B cell (primary cell): ENCODE measurements at regions not wholly inside any gene's neighbourhood (a gene's known extent, or its start where the extent isn't known, plus 50 kb on each side); places are given as distances from the start of the nearest gene placed in this dataset.

Source experiments
- ATAC-seq: fragments of 200-7000 bp; cut with Tn5 transposase; one replicate; pipeline ENCODE4 v1.10.0; 2021; ENCODE audit warnings: low read depth, mild to moderate bottlenecking, moderate number of reproducible peaks, moderate library complexity
- CTCF ChIA-PET: fragments of 350-600 bp; sonication (Branson Sonifier 250); formaldehyde crosslinking; loops from one replicate; lab custom pipeline; 2021; ENCODE audit warnings: antibody characterized with exemption, inconsistent platforms; lab: Charles Lee
- POLR2A ChIA-PET: fragments of 350-600 bp; sonication (Branson Sonifier 250); formaldehyde crosslinking; loops from one replicate; lab custom pipeline; 2021; ENCODE audit warnings: antibody characterized with exemption; lab: Charles Lee
- DNase-seq: peaks from one replicate; pipeline ENCODE4 v3.0.0; 2013
- H2AFZ ChIP-seq: 2 replicates; pipeline ENCODE4 v1.6.1; 2012; ENCODE audit warnings: mild to moderate bottlenecking, low read depth, low read length; ENCODE audit not compliant: insufficient read depth, poor library complexity, severe bottlenecking
- H3K27ac ChIP-seq, 2 donors: 1 replicate in 1 of 2; 2 replicates in 1 of 2; pipeline ENCODE4 v1.5.1; 2012 to 2013; ENCODE audit warnings: low read length in 2 of 2, mild to moderate bottlenecking in 2 of 2, moderate library complexity in 1 of 2
- H3K27me3 ChIP-seq, 4 experiments: fragments of 200-600 bp in 1 of 4; sonication (generic) in 1 of 4; replicated peaks in 1 of 4; 1 replicate in 2 of 4; 2 replicates in 2 of 4; pipeline versions ENCODE4 v1.6.1 to v1.7.0; 2013 to 2016; ENCODE audit warnings: low read length in 3 of 4, mild to moderate bottlenecking in 2 of 4, mixed read lengths in 1 of 4, moderate library complexity in 1 of 4; ENCODE audit not compliant: insufficient read depth in 4 of 4, control insufficient read depth in 3 of 4; ENCODE audit errors: control extremely low read depth in 1 of 4
- H3K36me3 ChIP-seq, 2 experiments: replicated peaks in 1 of 2; 1 replicate in 1 of 2; 2 replicates in 1 of 2; pipeline versions ENCODE4 v1.6.1 to v1.7.1; 2013; ENCODE audit warnings: low read length in 1 of 2; ENCODE audit not compliant: insufficient read depth in 2 of 2, control insufficient read depth in 1 of 2; ENCODE audit errors: control extremely low read depth in 1 of 2, extremely low read depth in 1 of 2
- H3K4me1 ChIP-seq, 2 donors: fragments of 200-600 bp in 1 of 2; sonication (generic) in 1 of 2; 1 replicate in 1 of 2; 2 replicates in 1 of 2; pipeline versions ENCODE4 v1.5.1 to v1.6.1; 2013 to 2017; ENCODE audit warnings: low read length in 2 of 2; ENCODE audit not compliant: control insufficient read depth in 2 of 2, insufficient read depth in 2 of 2
- H3K4me2 ChIP-seq: replicated peaks from 2 replicates; pipeline ENCODE3; 2012; ENCODE audit warnings: mild to moderate bottlenecking, low read depth, low read length; ENCODE audit not compliant: poor library complexity, severe bottlenecking
- H3K4me3 ChIP-seq, 5 experiments: fragments of 200-600 bp in 1 of 5; sonication (generic) in 1 of 5; 1 replicate in 3 of 5; 2 replicates in 2 of 5; pipeline versions ENCODE4 v1.5.1 to v1.7.0; 2011 to 2016; ENCODE audit warnings: low read length in 4 of 5, mild to moderate bottlenecking in 4 of 5, low read depth in 2 of 5, control low read depth in 1 of 5, moderate library complexity in 1 of 5; ENCODE audit not compliant: insufficient read depth in 1 of 5; ENCODE audit errors: control extremely low read depth in 1 of 5, extremely low read depth in 1 of 5
- H3K79me2 ChIP-seq: fragments of 200-600 bp; sonication (generic); one replicate; pipeline ENCODE4 v1.6.0; 2016; ENCODE audit warnings: low read length; ENCODE audit not compliant: control insufficient read depth, insufficient read depth
- H3K9ac ChIP-seq: fragments of 200-600 bp; sonication (generic); 2 replicates; pipeline ENCODE4 v1.6.1; 2017; ENCODE audit warnings: mild to moderate bottlenecking, low read length, moderate library complexity
- H3K9me3 ChIP-seq, 3 donors: one replicate each; pipeline versions ENCODE4 v1.6.1 to v1.7.1; 2013; ENCODE audit warnings: low read length in 2 of 3; ENCODE audit not compliant: control insufficient read depth in 2 of 3, insufficient read depth in 1 of 3; ENCODE audit errors: control extremely low read depth in 1 of 3
- H4K20me1 ChIP-seq: 2 replicates; pipeline ENCODE4 v1.6.0; 2012; ENCODE audit warnings: mild to moderate bottlenecking, low read length; ENCODE audit not compliant: insufficient read depth, control insufficient read depth, poor library complexity, severe bottlenecking
- H3K27ac Mint-ChIP-seq: one replicate; pipeline ENCODE4 v1.8.0; 2021; ENCODE audit warnings: mixed read lengths
- H3K27me3 Mint-ChIP-seq: one replicate; pipeline ENCODE4 v1.8.0; 2021; ENCODE audit warnings: mixed read lengths
- H3K4me1 Mint-ChIP-seq: one replicate; pipeline ENCODE4 v1.8.0; 2021; ENCODE audit warnings: mixed read lengths
- H3K4me3 Mint-ChIP-seq: one replicate; pipeline ENCODE4 v1.8.0; 2021; ENCODE audit warnings: mixed read lengths
- H3K9me3 Mint-ChIP-seq: one replicate; pipeline ENCODE4 v1.8.0; 2022; ENCODE audit warnings: mixed read lengths; ENCODE audit not compliant: insufficient read depth
- EZH2 ChIP-seq: IDR thresholded peaks from 2 replicates; pipeline ENCODE4 v1.6.1; 2012; ENCODE audit warnings: borderline replicate concordance, low read depth, mild to moderate bottlenecking, moderate library complexity, low read length; ENCODE audit not compliant: insufficient read depth, poor library complexity, severe bottlenecking
- WGBS: methylation state at CpG from one replicate; pipeline ENCODE4 v1.1.5; 2013; ENCODE audit warnings: missing lambda C conversion rate; ENCODE audit not compliant: insufficient coverage; 5-methylcytosine and 5-hydroxymethylcytosine counted together
- intact Hi-C: fragments of 100-400 bp; cut with micrococcal nuclease; formaldehyde crosslinking; loops from one replicate; pipeline ENCODE4 v1.10.0; 2022
- TF ChIP-seq, protein P1 (sequence below): fragments of 200-600 bp; IDR thresholded peaks from one replicate; pipeline ENCODE4 v1.8.0; 2022; ENCODE audit warnings: antibody characterized with exemption, mild to moderate bottlenecking

DNA sequence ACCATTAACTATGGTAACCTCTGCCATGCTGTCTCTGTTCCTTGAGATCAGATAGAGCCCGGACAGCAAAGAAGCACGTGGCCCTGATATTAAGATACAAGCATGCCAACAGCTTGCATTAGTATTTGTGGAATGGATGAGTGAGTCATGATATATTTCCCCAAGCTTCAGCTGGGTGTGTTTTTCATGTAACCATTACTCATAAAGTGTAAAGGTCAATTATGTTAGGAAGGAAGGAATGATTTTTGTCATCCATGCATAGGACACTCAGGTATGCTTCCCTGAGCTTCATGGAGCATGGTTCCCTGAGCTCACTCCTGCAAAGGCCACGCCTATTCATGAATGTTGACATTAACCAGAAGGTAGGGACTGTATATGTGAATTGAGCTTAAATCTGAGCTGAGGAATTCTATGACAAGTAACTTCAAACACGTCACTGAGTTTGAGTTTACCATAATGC is 74.6 kb downstream of the ARL4C start:
- Mint-ChIP-seq H3K27me3 (no peaks in the 10 kb centered on the region), H3K4me1 (peaks cover 65% of the 10 kb centered on the region), H3K4me3 (peak overlapping the region; percentile 45), H3K27ac (peak overlapping the region; percentile 48), H3K9me3 (peaks cover 5% of the 10 kb centered on the region)
- H3K79me2 ChIP-seq, result no peaks in the 10 kb centered on the region
- H3K4me3 ChIP-seq, result no peak overlapping the region
- peaks cover 66 to 72% of the 10 kb centered on the region in 2 donors for H3K4me1 ChIP-seq
- TF ChIP-seq, protein P1, sequence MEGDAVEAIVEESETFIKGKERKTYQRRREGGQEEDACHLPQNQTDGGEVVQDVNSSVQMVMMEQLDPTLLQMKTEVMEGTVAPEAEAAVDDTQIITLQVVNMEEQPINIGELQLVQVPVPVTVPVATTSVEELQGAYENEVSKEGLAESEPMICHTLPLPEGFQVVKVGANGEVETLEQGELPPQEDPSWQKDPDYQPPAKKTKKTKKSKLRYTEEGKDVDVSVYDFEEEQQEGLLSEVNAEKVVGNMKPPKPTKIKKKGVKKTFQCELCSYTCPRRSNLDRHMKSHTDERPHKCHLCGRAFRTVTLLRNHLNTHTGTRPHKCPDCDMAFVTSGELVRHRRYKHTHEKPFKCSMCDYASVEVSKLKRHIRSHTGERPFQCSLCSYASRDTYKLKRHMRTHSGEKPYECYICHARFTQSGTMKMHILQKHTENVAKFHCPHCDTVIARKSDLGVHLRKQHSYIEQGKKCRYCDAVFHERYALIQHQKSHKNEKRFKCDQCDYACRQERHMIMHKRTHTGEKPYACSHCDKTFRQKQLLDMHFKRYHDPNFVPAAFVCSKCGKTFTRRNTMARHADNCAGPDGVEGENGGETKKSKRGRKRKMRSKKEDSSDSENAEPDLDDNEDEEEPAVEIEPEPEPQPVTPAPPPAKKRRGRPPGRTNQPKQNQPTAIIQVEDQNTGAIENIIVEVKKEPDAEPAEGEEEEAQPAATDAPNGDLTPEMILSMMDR, result no peak
- no peak for TF ChIP-seq EZH2
- no peaks in the 10 kb centered on the region for H3K27me3 ChIP-seq
- no peak overlapping the region for H3K9ac ChIP-seq
- H3K9me3 ChIP-seq, result peaks cover 0 to 23% (median 2%) of the 10 kb centered on the region in 3 donors
- H3K36me3 ChIP-seq, result no peaks in the 10 kb centered on the region
- H2AFZ ChIP-seq, result no peak overlapping the region
- no peak for DNase-seq
- CTCF ChIA-PET, result interaction anchor here (1.0 to 2.5 kb wide), 4 partner anchors 16 to 133 kb away, joined by 3 to 7 read pairs (median 4); no protein-coding TSS in a partner anchor
- peak overlapping the region; percentile 36 for H3K4me2 ChIP-seq
- intact Hi-C loops, result no loop called here
- no peaks in the 10 kb centered on the region for H4K20me1 ChIP-seq
- H3K27ac ChIP-seq, result no peak overlapping the region
- WGBS, result 83% methylated on average over 1 of the region's 4 CpGs
- POLR2A ChIA-PET, result no interaction called here
- no peak for ATAC-seq

- TF ChIP-seq, protein P1, result no peak
- TF ChIP-seq EZH2, result no peak
- no peak for DNase-seq
These were observed 76.5 kb downstream of the ARL4C start for GRCh38 chr2:234420408-234420807.

More at GRCh38 chr2:234420408-234420807, 76.5 kb downstream of the ARL4C start:
- H3K27me3 ChIP-seq, result no peaks in the 10 kb centered on the region
- WGBS, result no CpG with 5 or more reads among the region's 2 CpGs
- intact Hi-C loops, result no loop called here
- H3K27ac Mint-ChIP-seq, result no peak overlapping the region
- no peaks in the 10 kb centered on the region for H3K27me3 Mint-ChIP-seq
- no peaks in the 10 kb centered on the region for H3K36me3 ChIP-seq
- H3K9me3 ChIP-seq, result peaks cover 0 to 24% (median 2%) of the 10 kb centered on the region in 3 donors
- POLR2A ChIA-PET, result no interaction called here
- H3K4me1 Mint-ChIP-seq, result peaks cover 60% of the 10 kb centered on the region
- no peak overlapping the region for H3K4me3 ChIP-seq
- peaks cover 58 to 63% of the 10 kb centered on the region in 2 donors for H3K4me1 ChIP-seq
- no peak overlapping the region for H3K4me3 Mint-ChIP-seq
- H3K27ac ChIP-seq, result no peak overlapping the region
- peaks cover 5% of the 10 kb centered on the region for H3K9me3 Mint-ChIP-seq
- CTCF ChIA-PET, result interaction anchor here (0.8 to 1.4 kb wide), 2 partner anchors 9 to 31 kb away, joined by 3 to 6 read pairs; no protein-coding TSS in a partner anchor
- no peaks in the 10 kb centered on the region for H3K79me2 ChIP-seq
- H4K20me1 ChIP-seq, result no peaks in the 10 kb centered on the region
- no peak overlapping the region for H3K9ac ChIP-seq
- H3K4me2 ChIP-seq, result no peak overlapping the region
- no peak overlapping the region for H2AFZ ChIP-seq
- ATAC-seq, result no peak
